ENCODE measurements at regions not wholly inside any gene's neighbourhood (a gene's known extent, or its start where the extent isn't known, plus 50 kb on each side); places are given as distances from the start of the nearest gene placed in this dataset.

DNA sequence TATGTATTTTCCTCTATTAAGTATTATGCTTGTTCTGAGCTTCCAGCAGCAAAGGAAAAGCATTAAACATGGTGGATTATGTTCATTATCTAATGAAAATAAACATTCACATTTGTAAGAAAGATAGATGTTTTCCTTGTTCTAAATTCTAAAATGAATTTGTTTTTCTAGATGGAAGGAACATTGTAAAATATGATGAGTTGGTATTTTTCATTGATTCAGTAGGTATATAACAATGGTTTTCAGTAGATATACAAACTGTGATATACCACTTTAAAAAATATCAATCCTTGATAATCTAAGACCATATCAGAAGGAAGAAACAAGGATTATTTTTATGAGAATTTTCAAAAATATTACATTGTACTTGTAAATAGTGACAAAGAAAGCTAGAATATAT lies 290.6 kb upstream of the GOLIM4 start:
- no peak for DNase-seq (ENCODE audit: low spot score in 2 of 2)
- H3K4me3 ChIP-seq (ENCODE audit: low read depth, poor library complexity, severe bottlenecking) = no peak overlapping the region
- TF ChIP-seq POLR2A (IDR thresholded peaks at IDR 0.05) = no peak
- TF ChIP-seq, protein P1, sequence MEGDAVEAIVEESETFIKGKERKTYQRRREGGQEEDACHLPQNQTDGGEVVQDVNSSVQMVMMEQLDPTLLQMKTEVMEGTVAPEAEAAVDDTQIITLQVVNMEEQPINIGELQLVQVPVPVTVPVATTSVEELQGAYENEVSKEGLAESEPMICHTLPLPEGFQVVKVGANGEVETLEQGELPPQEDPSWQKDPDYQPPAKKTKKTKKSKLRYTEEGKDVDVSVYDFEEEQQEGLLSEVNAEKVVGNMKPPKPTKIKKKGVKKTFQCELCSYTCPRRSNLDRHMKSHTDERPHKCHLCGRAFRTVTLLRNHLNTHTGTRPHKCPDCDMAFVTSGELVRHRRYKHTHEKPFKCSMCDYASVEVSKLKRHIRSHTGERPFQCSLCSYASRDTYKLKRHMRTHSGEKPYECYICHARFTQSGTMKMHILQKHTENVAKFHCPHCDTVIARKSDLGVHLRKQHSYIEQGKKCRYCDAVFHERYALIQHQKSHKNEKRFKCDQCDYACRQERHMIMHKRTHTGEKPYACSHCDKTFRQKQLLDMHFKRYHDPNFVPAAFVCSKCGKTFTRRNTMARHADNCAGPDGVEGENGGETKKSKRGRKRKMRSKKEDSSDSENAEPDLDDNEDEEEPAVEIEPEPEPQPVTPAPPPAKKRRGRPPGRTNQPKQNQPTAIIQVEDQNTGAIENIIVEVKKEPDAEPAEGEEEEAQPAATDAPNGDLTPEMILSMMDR (IDR thresholded peaks at IDR 0.05) = no peak
- intact Hi-C loops (cut with DNase I; ENCODE audit: low total_unique reads) = no loop called here

DNA sequence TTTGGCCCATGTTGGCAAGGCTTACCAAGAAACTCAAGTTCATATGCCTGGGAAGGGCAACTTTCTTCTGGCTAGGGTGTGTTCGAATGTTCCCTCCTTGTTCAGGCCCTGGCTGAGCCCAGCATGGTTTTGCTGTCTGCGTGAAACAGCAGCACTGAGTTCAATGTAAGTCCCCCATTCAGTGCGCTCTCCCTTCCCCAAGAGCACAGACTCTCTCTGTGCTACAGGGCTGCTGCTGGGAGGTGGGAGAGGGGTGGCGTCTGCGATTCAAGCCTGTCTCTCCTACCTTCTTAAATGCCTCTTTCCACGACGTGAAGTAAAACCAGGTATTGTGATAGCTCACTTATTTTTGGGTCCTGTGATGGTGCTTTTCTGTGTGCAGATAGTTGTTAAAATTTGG lies 289.3 kb upstream of the GOLIM4 start:
- no peak for DNase-seq (ENCODE audit: low spot score in 2 of 2)
- TF ChIP-seq, protein P1 (IDR thresholded peaks at IDR 0.05) = no peak
- no peak for TF ChIP-seq POLR2A (IDR thresholded peaks at IDR 0.05)
- intact Hi-C loops (cut with DNase I; ENCODE audit: low total_unique reads) = no loop called here
- 73 to 88% methylated on average over 7 of the region's 7 CpGs for WGBS, 2 donors
- H3K4me3 ChIP-seq (ENCODE audit: low read depth, poor library complexity, severe bottlenecking) = no peak overlapping the region

DNA sequence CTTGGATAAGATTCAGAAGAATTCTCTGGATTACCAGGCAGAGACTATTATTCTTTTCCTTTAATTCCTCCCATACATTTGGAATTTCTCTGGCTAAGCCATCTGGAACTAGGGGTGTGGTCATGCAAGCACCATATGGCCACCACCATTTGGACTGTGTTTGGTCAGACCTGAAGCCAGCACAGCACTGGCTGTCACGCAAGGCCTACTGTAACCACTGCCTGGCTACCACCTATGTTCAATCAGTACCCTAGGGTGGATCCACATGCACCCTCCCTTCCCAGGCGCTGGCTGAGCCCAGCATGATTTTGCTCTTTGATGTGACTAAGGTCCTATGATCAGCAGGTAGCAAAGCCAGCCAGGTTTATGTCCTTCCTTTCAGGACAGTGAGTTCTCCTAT lies 287.8 kb upstream of the GOLIM4 start:
- TF ChIP-seq, protein P1 (IDR thresholded peaks at IDR 0.05) = no peak
- no peak for TF ChIP-seq POLR2A (IDR thresholded peaks at IDR 0.05)
- no peak for DNase-seq (ENCODE audit: low spot score in 2 of 2)
- no peak overlapping the region for H3K4me3 ChIP-seq (ENCODE audit: low read depth, poor library complexity, severe bottlenecking)
- intact Hi-C loops (cut with DNase I; ENCODE audit: low total_unique reads) = no loop called here
- 94 to 95% methylated on average over 2 of the region's 2 CpGs for WGBS, 2 donors

DNA sequence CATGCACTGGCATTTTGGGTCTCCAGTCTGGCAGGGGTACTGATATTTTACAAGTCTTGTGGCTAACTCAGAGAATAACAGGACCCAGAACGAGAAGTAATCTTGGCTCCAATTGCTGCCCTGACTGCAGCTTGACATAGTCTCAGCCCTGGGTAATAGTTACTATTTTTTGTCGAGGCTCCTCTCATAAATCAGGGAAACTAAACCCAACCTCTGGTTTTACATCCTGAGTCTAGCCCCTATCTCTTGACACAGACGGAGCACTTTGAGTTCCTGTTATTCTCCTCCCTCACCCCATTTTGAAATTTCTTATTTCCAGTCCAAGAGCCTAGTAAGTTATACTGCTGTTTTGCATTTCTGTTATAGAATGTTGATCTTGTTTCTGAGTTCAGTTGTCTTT lies 276.1 kb upstream of the GOLIM4 start:
- 45 to 69% methylated on average over 3 of the region's 3 CpGs for WGBS, 2 donors
- TF ChIP-seq POLR2A (IDR thresholded peaks at IDR 0.05) = no peak
- TF ChIP-seq, protein P1 (IDR thresholded peaks at IDR 0.05) = no peak
- intact Hi-C loops (cut with DNase I; ENCODE audit: low total_unique reads) = no loop called here
- no peak for DNase-seq (ENCODE audit: low spot score in 2 of 2)
- H3K4me3 ChIP-seq (ENCODE audit: low read depth, poor library complexity, severe bottlenecking) = no peak overlapping the region

DNA sequence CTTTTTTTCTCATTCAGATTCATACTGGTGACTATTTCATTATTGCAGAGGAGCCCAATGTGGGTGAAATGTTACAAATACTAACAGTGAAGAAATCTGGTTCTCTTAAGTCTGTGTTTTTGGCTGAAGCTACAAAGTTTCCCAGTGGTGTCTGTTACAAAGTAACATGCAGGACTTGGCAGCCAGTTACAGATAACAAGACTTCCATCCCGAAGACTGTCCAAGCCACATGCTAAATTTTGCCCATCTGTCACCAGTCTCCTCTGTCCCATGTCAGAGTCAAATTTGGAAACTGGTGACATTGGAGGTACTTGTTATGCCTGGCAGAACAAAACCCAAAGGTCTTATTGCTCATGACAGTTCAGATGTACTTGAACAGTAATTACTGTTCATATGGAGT lies 269.2 kb upstream of the GOLIM4 start:
- WGBS, 2 donors = 55 to 61% methylated on average over 1 of the region's 1 CpG
- H3K4me3 ChIP-seq (ENCODE audit: low read depth, poor library complexity, severe bottlenecking) = no peak overlapping the region
- intact Hi-C loops (cut with DNase I; ENCODE audit: low total_unique reads) = no loop called here
- no peak for DNase-seq (ENCODE audit: low spot score in 2 of 2)
- TF ChIP-seq, protein P1 (IDR thresholded peaks at IDR 0.05) = no peak
- no peak for TF ChIP-seq POLR2A (IDR thresholded peaks at IDR 0.05)

DNA sequence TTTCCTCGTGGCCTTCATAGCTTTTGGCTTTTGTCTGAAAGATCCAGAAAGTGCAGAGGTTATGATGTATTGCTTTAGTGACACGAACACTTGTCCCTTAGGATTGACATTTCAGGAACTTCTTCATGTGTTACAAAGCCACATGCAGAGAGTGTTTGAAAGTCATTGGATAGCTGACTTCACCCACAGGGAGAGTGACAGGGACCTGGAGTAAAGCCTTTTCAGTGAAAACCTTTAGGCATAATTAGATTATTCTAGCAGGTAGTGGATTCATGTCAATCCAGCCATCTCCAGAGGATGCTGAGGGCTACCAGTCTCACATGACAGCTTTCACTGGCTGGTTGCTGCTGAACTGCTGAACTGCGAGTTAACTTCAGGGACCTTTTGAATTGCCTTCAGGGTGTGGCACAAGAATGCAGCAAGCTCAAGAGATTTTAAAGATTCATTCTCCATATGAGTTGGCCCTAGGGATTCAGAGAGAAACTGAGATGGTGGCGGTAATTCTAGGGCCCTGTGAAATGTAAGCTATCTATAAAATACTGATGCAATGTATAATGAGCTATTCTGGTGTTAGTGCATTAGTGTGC lies 267.0 kb upstream of the GOLIM4 start:
- no peak overlapping the region for H3K4me3 ChIP-seq (ENCODE audit: low read depth, poor library complexity, severe bottlenecking)
- TF ChIP-seq POLR2A (IDR thresholded peaks at IDR 0.05) = no peak
- TF ChIP-seq, protein P1 (IDR thresholded peaks at IDR 0.05) = no peak
- no peak for DNase-seq (ENCODE audit: low spot score in 2 of 2)
- WGBS, 2 donors = 70 to 72% methylated on average over 4 of the region's 4 CpGs
- intact Hi-C loops (cut with DNase I; ENCODE audit: low total_unique reads) = no loop called here
